K562 (cell line): ENCODE measurements at regions not wholly inside any gene's neighbourhood (a gene's known extent, or its start where the extent isn't known, plus 50 kb on each side); places are given as distances from the start of the nearest gene placed in this dataset.

Source experiments
- ATAC-seq: fragments of 200-7000 bp; cut with Tn5 transposase; 3 replicates; pipeline ENCODE4 v1.9.1; 2020; ENCODE audit warnings: moderate library complexity
- BruUV-seq: library from RNA; stranded (reverse); fragments of 400-500 nt; replicated peaks from 2 replicates; lab custom pipeline; 2021; lab: Mats Ljungman, UMichigan
- CTCF ChIA-PET: fragments of 300-600 bp; formaldehyde crosslinking; extraction: SDS; loops from one replicate; lab custom pipeline; 2021; ENCODE audit warnings: low intra/inter-chr PET ratio; lab: Yijun Ruan, JAX
- POLR2A ChIA-PET: fragments of 300-600, 350-650 bp; sonication (Branson Sonifier 250); formaldehyde crosslinking; extraction: SDS; loops from one replicate; lab custom pipeline; 2021; ENCODE audit warnings: antibody characterized with exemption, inconsistent platforms; lab: Yijun Ruan, JAX
- DNase-seq, 4 experiments: peaks; one replicate each; pipeline versions ENCODE4 v3.0.0 to v3.0.0-alpha.2; 2011 to 2018; ENCODE audit warnings: low spot score in 3 of 4, mixed read lengths in 3 of 4; ENCODE audit errors: extremely low read depth in 1 of 4
- FAIRE-seq: peaks from 2 replicates; lab custom pipeline; 2011; peaks lifted over from hg19 to GRCh38; lab: Jason Lieb, UNC
- H2AFZ ChIP-seq: 2 replicates; pipeline ENCODE4 v1.6.0; 2011; ENCODE audit warnings: low read depth, low read length, control low read depth, inconsistent platforms
- H3K27ac ChIP-seq: fragments of 200-600 bp; 3 replicates; pipeline ENCODE4 v1.8.0; 2011; ENCODE audit warnings: low read depth, mild to moderate bottlenecking, control low read depth, inconsistent platforms, low read length, moderate library complexity, mixed read lengths; ENCODE audit errors: extremely low read depth
- H3K27me3 ChIP-seq, 2 experiments: fragments of 300-600 bp in 1 of 2; 2 replicates in 1 of 2; 3 replicates in 1 of 2; pipeline versions ENCODE4 v1.6.0 to v1.8.0; 2011; ENCODE audit warnings: inconsistent platforms in 2 of 2, low read length in 2 of 2, mild to moderate bottlenecking in 1 of 2, mixed read lengths in 1 of 2, moderate library complexity in 1 of 2; ENCODE audit not compliant: control insufficient read depth in 2 of 2, insufficient read depth in 2 of 2
- H3K36me3 ChIP-seq: fragments of 300-600 bp; 3 replicates; pipeline ENCODE4 v1.8.0; 2011; ENCODE audit warnings: mild to moderate bottlenecking, low read length, inconsistent platforms; ENCODE audit not compliant: control insufficient read depth, insufficient read depth
- H3K4me1 ChIP-seq, 2 experiments: fragments of 200-600 bp in 1 of 2; replicated peaks in 1 of 2; 2 replicates in 1 of 2; 3 replicates in 1 of 2; pipeline versions ENCODE4 v1.5.1 to v1.8.0; 2011; ENCODE audit warnings: inconsistent platforms in 2 of 2, low read length in 2 of 2, mild to moderate bottlenecking in 1 of 2, mixed read lengths in 1 of 2, moderate library complexity in 1 of 2; ENCODE audit not compliant: control insufficient read depth in 2 of 2, insufficient read depth in 2 of 2
- H3K4me2 ChIP-seq: 2 replicates; pipeline ENCODE4 v1.6.1; 2011; ENCODE audit warnings: low read length, control low read depth, inconsistent platforms, mixed read lengths; ENCODE audit not compliant: insufficient read depth
- H3K4me3 ChIP-seq: fragments of 200-600 bp; sonication (generic), shearing (Covaris generic); 2 replicates; pipeline ENCODE4 v1.5.1; 2016; ENCODE audit warnings: control low read depth, inconsistent platforms
- H3K79me2 ChIP-seq: fragments of 200-600 bp; 3 replicates; pipeline ENCODE4 v1.8.0; 2011; ENCODE audit warnings: low read length, inconsistent platforms; ENCODE audit not compliant: control insufficient read depth, insufficient read depth
- H3K9ac ChIP-seq, 2 experiments: 2 replicates each; pipeline versions ENCODE4 v1.6.0 to v1.6.1; 2011; ENCODE audit warnings: low read depth in 2 of 2, low read length in 2 of 2, control low read depth in 1 of 2, inconsistent platforms in 1 of 2, mild to moderate bottlenecking in 1 of 2, mixed read lengths in 1 of 2; ENCODE audit not compliant: insufficient read depth in 1 of 2
- H3K9me1 ChIP-seq: one replicate; pipeline ENCODE4 v1.6.0; 2011; ENCODE audit warnings: inconsistent platforms, mild to moderate bottlenecking, low read length, moderate library complexity; ENCODE audit not compliant: control insufficient read depth, insufficient read depth
- H3K9me3 ChIP-seq: replicated peaks from 2 replicates; pipeline ENCODE4 v1.5.1; 2011; ENCODE audit warnings: low read depth, low read length, inconsistent platforms; ENCODE audit not compliant: control insufficient read depth, insufficient read depth
- H4K20me1 ChIP-seq: replicated peaks from 2 replicates; pipeline ENCODE4 v1.6.1; 2011; ENCODE audit warnings: low read length, inconsistent platforms, mixed read lengths; ENCODE audit not compliant: control insufficient read depth, insufficient read depth
- E2F5 ChIP-seq: sonication (generic); formaldehyde crosslinking; IDR thresholded peaks from 2 replicates; pipeline ENCODE4 v1.8.0; 2022; ENCODE audit warnings: mild to moderate bottlenecking, missing genetic modification reagents
- FOXA3 ChIP-seq, 2 experiments: fragments of 450-650 bp in 1 of 2; sonication (generic) in 1 of 2; formaldehyde crosslinking; IDR thresholded peaks in 1 of 2; conservative IDR thresholded peaks in 1 of 2; 2 replicates each; pipeline versions ENCODE4 v1.4.0 to v1.8.0; 2020 to 2022; ENCODE audit warnings: mild to moderate bottlenecking in 2 of 2, missing genetic modification reagents in 1 of 2
- NR2C2 ChIP-seq, 2 experiments: fragments of 200-800 bp in 1 of 2; sonication (Bioruptor generic) in 1 of 2; sonication (generic) in 1 of 2; formaldehyde crosslinking in 1 of 2; IDR thresholded peaks; 2 replicates each; pipeline versions ENCODE4 v1.6.1 to v1.8.0; 2016 to 2022; ENCODE audit warnings: mild to moderate bottlenecking in 1 of 2, missing compliant biosample characterization in 1 of 2, missing genetic modification characterization in 1 of 2, missing genetic modification reagents in 1 of 2
- STAT5B ChIP-seq: fragments of 250-450 bp; sonication (Bioruptor Pico); IDR thresholded peaks from 2 replicates; pipeline ENCODE4 v1.8.0; 2021; ENCODE audit warnings: mild to moderate bottlenecking, inconsistent platforms
- U2AF1 ChIP-seq: fragments of 200-400 bp; formaldehyde crosslinking; optimal IDR thresholded peaks from 2 replicates; pipeline ENCODE3; 2017; ENCODE audit warnings: mild to moderate bottlenecking, low read depth, low read length, moderate library complexity
- ZNF57 ChIP-seq: fragments of 450-650 bp; formaldehyde crosslinking; IDR thresholded peaks from 2 replicates; pipeline ENCODE4 v1.4.0; 2020; ENCODE audit warnings: mild to moderate bottlenecking, moderate library complexity
- ZNF695 ChIP-seq: fragments of 450-650 bp; formaldehyde crosslinking; IDR thresholded peaks from 2 replicates; pipeline ENCODE4 v1.4.0; 2020; ENCODE audit warnings: mild to moderate bottlenecking, moderate library complexity
- in situ Hi-C: fragments of 300-500 bp; cut with MboI; formaldehyde crosslinking; loops from 4 replicates; pipeline ENCODE4 v1.15.0; 2018; ENCODE audit warnings: inconsistent platforms, mixed read lengths
- intact Hi-C: fragments of 100-400 bp; cut with micrococcal nuclease; formaldehyde crosslinking; loops from 2 replicates; pipeline ENCODE4 v1.14.2; 2022

- Histone ChIP-seq H3K79me2 (no peaks in the 10 kb centered on the region), H3K9me3 (no peaks in the 10 kb centered on the region), H3K27me3 (no peaks in the 10 kb centered on the region), H4K20me1 (no peaks in the 10 kb centered on the region), H3K4me2 (no peak overlapping the region), H2AFZ (no peak overlapping the region), H3K4me3 (no peak overlapping the region), H3K9me1 (no peaks in the 10 kb centered on the region), H3K4me1 (no peaks in the 10 kb centered on the region)
- in situ Hi-C loops: no loop called here
- BruUV-seq: no TSS peak
- CTCF ChIA-PET: no interaction called here
- no peak for FAIRE-seq
- no peak for ATAC-seq
- DNase-seq: no peak
- POLR2A ChIA-PET: no interaction called here
- TF ChIP-seq ZNF57: no peak
- TF ChIP-seq NR2C2 (CRISPR knock-in tag; IDR thresholded peaks at IDR 0.05): no peak
- TF ChIP-seq NR2C2 (tag; IDR thresholded peaks at IDR 0.05): no peak
- TF ChIP-seq U2AF1: no peak
- no peak for TF ChIP-seq FOXA3 (CRISPR knock-in tag; conservative IDR thresholded peaks at IDR 0.05 in 1 of 2, IDR thresholded peaks at IDR 0.05 in 1 of 2)
- TF ChIP-seq E2F5 (CRISPR knock-in tag): no peak
- no peak for TF ChIP-seq ZNF695 (CRISPR knock-in tag)
- no peak for TF ChIP-seq STAT5B (CRISPR knock-in tag)
- TF ChIP-seq, all 486 proteins: peak for 0
- Histone ChIP-seq H3K9ac (no peak overlapping the region), H3K36me3 (no peaks in the 10 kb centered on the region), H3K27ac (no peak overlapping the region)
- intact Hi-C loops: no loop called here
These were observed 755.1 kb downstream of the ZPLD1 start for GRCh38 chr3:103189941-103190340.
